Transverse colon (tissue), 4 donors: ENCODE measurements at regions not wholly inside any gene's neighbourhood (a gene's known extent, or its start where the extent isn't known, plus 50 kb on each side); places are given as distances from the start of the nearest gene placed in this dataset.

Experiments used
- CTCF ChIP-seq, 5 experiments: fragments of 200-600 bp in 3 of 5; fragments of 450-650 bp in 2 of 5; sonication (generic) in 3 of 5; IDR thresholded peaks; 1 replicate in 2 of 5; 2 replicates in 3 of 5; pipeline ENCODE4 v1.5.1; 2016 to 2017; ENCODE audit warnings: antibody characterized with exemption in 5 of 5, inconsistent platforms in 3 of 5, mild to moderate bottlenecking in 2 of 5, moderate library complexity in 1 of 5
- EP300 ChIP-seq: sonication (generic); formaldehyde crosslinking; IDR thresholded peaks from one replicate; pipeline ENCODE4 v1.6.1; 2017; ENCODE audit warnings: antibody characterized with exemption, low read depth
- POLR2A ChIP-seq: fragments of 450-650 bp; IDR thresholded peaks from one replicate; pipeline ENCODE4 v1.6.1; 2016; ENCODE audit warnings: antibody characterized with exemption, mild to moderate bottlenecking, moderate library complexity
- POLR2AphosphoS5 ChIP-seq, 3 donors: sonication (generic); formaldehyde crosslinking; IDR thresholded peaks; one replicate each; pipeline ENCODE4 v1.6.1; 2016; ENCODE audit warnings: antibody characterized with exemption in 3 of 3

GRCh38 chr18:22493255-22493654, 75.5 kb upstream of the CTAGE1 start:
- TF ChIP-seq CTCF (IDR thresholded peaks at IDR 0.05) (no peak), POLR2AphosphoS5 (IDR thresholded peaks at IDR 0.05) (no peak), POLR2A (no peak), EP300 (no peak)
